SKM-1 (cell line): ENCODE measurements at regions not wholly inside any gene's neighbourhood (a gene's known extent, or its start where the extent isn't known, plus 50 kb on each side); places are given as distances from the start of the nearest gene placed in this dataset.

Source experiments
- DNase-seq: peaks from one replicate; lab custom pipeline; 2025; ENCODE audit not compliant: unreplicated experiment; lab: John Stamatoyannopoulos, UW

GRCh38 chr1:23615852-23616251, 56.6 kb upstream of the ID3 start:
- no peak for DNase-seq

- DNase-seq: no peak
Measured at GRCh38 chr1:23615423-23615822, 56.1 kb upstream of the ID3 start.

GRCh38 chr1:23614032-23614660, 54.8 kb upstream of the ID3 start:
- DNase-seq: no peak

- DNase-seq: no peak
Measured at GRCh38 chr1:23613191-23614031, 54.1 kb upstream of the ID3 start.

- DNase-seq: no peak
Measured at GRCh38 chr1:23611601-23612327, 52.5 kb upstream of the ID3 start.

- DNase-seq: no peak
Measured at GRCh38 chr1:23610677-23611076, 51.4 kb upstream of the ID3 start.

GRCh38 chr1:23609971-23610370, 50.7 kb upstream of the ID3 start:
- DNase-seq: no peak
